ENCODE measurements at regions not wholly inside any gene's neighbourhood (a gene's known extent, or its start where the extent isn't known, plus 50 kb on each side); places are given as distances from the start of the nearest gene placed in this dataset.

DNA sequence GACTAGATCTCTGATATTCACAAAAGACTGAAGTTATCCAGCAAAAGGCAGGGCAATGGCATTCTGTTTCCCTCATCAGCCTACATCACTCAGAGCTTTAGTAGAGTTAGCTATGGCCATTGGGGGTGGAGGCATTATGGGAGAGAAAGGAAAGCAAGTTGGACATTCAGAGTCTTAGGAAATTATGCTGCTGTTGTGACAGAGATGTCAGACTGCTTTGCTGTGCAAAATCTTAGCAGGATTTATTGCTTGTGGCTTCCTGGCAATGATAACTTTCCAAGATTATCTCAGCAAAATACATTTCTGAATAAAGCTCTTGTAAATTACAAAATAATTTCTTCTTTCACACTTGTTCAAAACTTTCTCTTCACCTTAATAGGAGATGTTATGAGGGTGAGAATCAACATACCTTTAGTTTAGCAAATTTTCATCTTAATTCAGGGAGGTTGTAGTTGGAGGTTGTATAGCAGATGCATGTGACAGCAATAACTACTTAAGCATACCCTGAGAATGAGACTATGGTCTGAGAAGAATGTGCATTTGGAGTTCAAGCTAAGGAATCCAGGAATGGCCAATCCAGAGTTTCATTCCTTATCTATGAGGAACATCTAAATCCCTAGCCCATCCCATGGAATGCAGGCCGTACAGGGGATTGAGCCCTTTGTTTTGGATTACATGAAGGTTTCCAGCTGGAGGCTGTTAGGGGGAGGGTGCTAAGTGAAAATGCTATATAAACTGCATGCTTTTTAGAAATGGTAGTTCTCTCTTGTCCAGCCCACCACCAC is 179.8 kb downstream of the HAO1 start:
- Histone ChIP-seq H3K27me3 (ENCODE audit: control insufficient read depth in 1 of 2, insufficient read depth in 2 of 2, low read length in 2 of 2) (no peaks in the 10 kb centered on the region), H3K36me3 (ENCODE audit: insufficient read depth, low read length) (no peaks in the 10 kb centered on the region), H3K4me3 (ENCODE audit: low read depth in 1 of 2, low read length in 2 of 2) (no peak overlapping the region), H3K27ac (ENCODE audit: low read depth, low read length) (no peak overlapping the region), H3K4me1 (ENCODE audit: insufficient read depth, low read length) (no peaks in the 10 kb centered on the region), H3K9ac (ENCODE audit: low read length) (no peak overlapping the region), H3K9me3 (ENCODE audit: low read length) (no peaks in the 10 kb centered on the region)

GRCh38 chr20:7765221-7765620 is 175.0 kb downstream of the HAO1 start:
- H3K36me3 ChIP-seq (ENCODE audit: insufficient read depth, low read length), result no peaks in the 10 kb centered on the region
- H3K9ac ChIP-seq (ENCODE audit: low read length), result no peak overlapping the region
- no peak overlapping the region for H3K27ac ChIP-seq (ENCODE audit: low read depth, low read length)
- H3K9me3 ChIP-seq (ENCODE audit: low read length), result no peaks in the 10 kb centered on the region
- no peaks in the 10 kb centered on the region for H3K27me3 ChIP-seq (ENCODE audit: control insufficient read depth in 1 of 2, insufficient read depth in 2 of 2, low read length in 2 of 2)
- no peak overlapping the region for H3K4me3 ChIP-seq (ENCODE audit: low read depth in 1 of 2, low read length in 2 of 2)
- no peaks in the 10 kb centered on the region for H3K4me1 ChIP-seq (ENCODE audit: insufficient read depth, low read length)

- Histone ChIP-seq H3K9me3 (ENCODE audit: low read length) (no peaks in the 10 kb centered on the region), H3K4me1 (ENCODE audit: insufficient read depth, low read length) (peaks cover 2% of the 10 kb centered on the region), H3K27ac (ENCODE audit: low read depth, low read length) (no peak overlapping the region), H3K36me3 (ENCODE audit: insufficient read depth, low read length) (no peaks in the 10 kb centered on the region), H3K4me3 (ENCODE audit: low read depth in 1 of 2, low read length in 2 of 2) (no peak overlapping the region), H3K9ac (ENCODE audit: low read length) (no peak overlapping the region), H3K27me3 (ENCODE audit: control insufficient read depth in 1 of 2, insufficient read depth in 2 of 2, low read length in 2 of 2) (no peaks in the 10 kb centered on the region)
These were observed 170.2 kb downstream of the HAO1 start for GRCh38 chr20:7770046-7770445.

GRCh38 chr20:7770578-7770977 is 169.7 kb downstream of the HAO1 start:
- Histone ChIP-seq H3K9me3 (ENCODE audit: low read length) (no peaks in the 10 kb centered on the region), H3K4me3 (ENCODE audit: low read depth in 1 of 2, low read length in 2 of 2) (no peak overlapping the region), H3K4me1 (ENCODE audit: insufficient read depth, low read length) (peaks cover 5% of the 10 kb centered on the region), H3K27ac (ENCODE audit: low read depth, low read length) (no peak overlapping the region), H3K27me3 (ENCODE audit: control insufficient read depth in 1 of 2, insufficient read depth in 2 of 2, low read length in 2 of 2) (no peaks in the 10 kb centered on the region), H3K9ac (ENCODE audit: low read length) (no peak overlapping the region), H3K36me3 (ENCODE audit: insufficient read depth, low read length) (no peaks in the 10 kb centered on the region)

GRCh38 chr20:7772371-7772770 is 167.9 kb downstream of the HAO1 start:
- H3K4me1 ChIP-seq (ENCODE audit: insufficient read depth, low read length), result peaks cover 5% of the 10 kb centered on the region
- no peak overlapping the region for H3K27ac ChIP-seq (ENCODE audit: low read depth, low read length)
- no peaks in the 10 kb centered on the region for H3K36me3 ChIP-seq (ENCODE audit: insufficient read depth, low read length)
- H3K27me3 ChIP-seq (ENCODE audit: control insufficient read depth in 1 of 2, insufficient read depth in 2 of 2, low read length in 2 of 2), result no peaks in the 10 kb centered on the region
- no peak overlapping the region for H3K4me3 ChIP-seq (ENCODE audit: low read depth in 1 of 2, low read length in 2 of 2)
- no peak overlapping the region for H3K9ac ChIP-seq (ENCODE audit: low read length)
- H3K9me3 ChIP-seq (ENCODE audit: low read length), result no peaks in the 10 kb centered on the region

- Histone ChIP-seq H3K9ac (ENCODE audit: low read length) (no peak overlapping the region), H3K4me3 (ENCODE audit: low read depth in 1 of 2, low read length in 2 of 2) (no peak overlapping the region), H3K27ac (ENCODE audit: low read depth, low read length) (no peak overlapping the region), H3K36me3 (ENCODE audit: insufficient read depth, low read length) (no peaks in the 10 kb centered on the region), H3K27me3 (ENCODE audit: control insufficient read depth in 1 of 2, insufficient read depth in 2 of 2, low read length in 2 of 2) (no peaks in the 10 kb centered on the region), H3K4me1 (ENCODE audit: insufficient read depth, low read length) (peaks cover 5% of the 10 kb centered on the region), H3K9me3 (ENCODE audit: low read length) (no peaks in the 10 kb centered on the region)
These were observed 166.7 kb downstream of the HAO1 start for GRCh38 chr20:7773511-7773910.

- H3K9ac ChIP-seq (ENCODE audit: low read length), result no peak overlapping the region
- no peak overlapping the region for H3K27ac ChIP-seq (ENCODE audit: low read depth, low read length)
- H3K36me3 ChIP-seq (ENCODE audit: insufficient read depth, low read length), result no peaks in the 10 kb centered on the region
These were observed 165.2 kb downstream of the HAO1 start for GRCh38 chr20:7775072-7775471.

GRCh38 chr20:7776148-7776547 is 164.1 kb downstream of the HAO1 start:
- Histone ChIP-seq H3K36me3 (ENCODE audit: insufficient read depth, low read length) (no peaks in the 10 kb centered on the region), H3K9ac (ENCODE audit: low read length) (no peak overlapping the region), H3K27me3 (ENCODE audit: control insufficient read depth in 1 of 2, insufficient read depth in 2 of 2, low read length in 2 of 2) (no peaks in the 10 kb centered on the region), H3K4me1 (ENCODE audit: insufficient read depth, low read length) (peaks cover 5% of the 10 kb centered on the region), H3K27ac (ENCODE audit: low read depth, low read length) (no peak overlapping the region), H3K9me3 (ENCODE audit: low read length) (no peaks in the 10 kb centered on the region), H3K4me3 (ENCODE audit: low read depth in 1 of 2, low read length in 2 of 2) (no peak overlapping the region)

More at GRCh38 chr20:7775072-7775471, 165.2 kb downstream of the HAO1 start:
- H3K4me3 ChIP-seq (ENCODE audit: low read depth in 1 of 2, low read length in 2 of 2), result no peak overlapping the region
- no peaks in the 10 kb centered on the region for H3K9me3 ChIP-seq (ENCODE audit: low read length)
- H3K4me1 ChIP-seq (ENCODE audit: insufficient read depth, low read length), result peaks cover 5% of the 10 kb centered on the region
- no peaks in the 10 kb centered on the region for H3K27me3 ChIP-seq (ENCODE audit: control insufficient read depth in 1 of 2, insufficient read depth in 2 of 2, low read length in 2 of 2)

GRCh38 chr20:7790189-7790588 is 150.1 kb downstream of the HAO1 start:
- no peaks in the 10 kb centered on the region for H3K36me3 ChIP-seq (ENCODE audit: insufficient read depth, low read length)
- no peak overlapping the region for H3K9ac ChIP-seq (ENCODE audit: low read length)
- H3K27ac ChIP-seq (ENCODE audit: low read depth, low read length), result no peak overlapping the region
- H3K27me3 ChIP-seq (ENCODE audit: control insufficient read depth in 1 of 2, insufficient read depth in 2 of 2, low read length in 2 of 2), result no peaks in the 10 kb centered on the region
- no peak overlapping the region for H3K4me3 ChIP-seq (ENCODE audit: low read depth in 1 of 2, low read length in 2 of 2)
- H3K4me1 ChIP-seq (ENCODE audit: insufficient read depth, low read length), result no peaks in the 10 kb centered on the region
- H3K9me3 ChIP-seq (ENCODE audit: low read length), result no peaks in the 10 kb centered on the region

GRCh38 chr20:7792150-7792869 is 147.9 kb downstream of the HAO1 start:
- Histone ChIP-seq H3K9ac (ENCODE audit: low read length) (no peak overlapping the region), H3K4me3 (ENCODE audit: low read depth in 1 of 2, low read length in 2 of 2) (no peak overlapping the region), H3K9me3 (ENCODE audit: low read length) (no peaks in the 10 kb centered on the region)

GRCh38 chr20:7798176-7798575 is 142.1 kb downstream of the HAO1 start:
- H3K27me3 ChIP-seq (ENCODE audit: control insufficient read depth in 1 of 2, insufficient read depth in 2 of 2, low read length in 2 of 2), result no peaks in the 10 kb centered on the region

More at GRCh38 chr20:7792150-7792869, 147.9 kb downstream of the HAO1 start:
- Histone ChIP-seq H3K27me3 (ENCODE audit: control insufficient read depth in 1 of 2, insufficient read depth in 2 of 2, low read length in 2 of 2) (no peaks in the 10 kb centered on the region), H3K4me1 (ENCODE audit: insufficient read depth, low read length) (no peaks in the 10 kb centered on the region), H3K36me3 (ENCODE audit: insufficient read depth, low read length) (no peaks in the 10 kb centered on the region), H3K27ac (ENCODE audit: low read depth, low read length) (no peak overlapping the region)

More at GRCh38 chr20:7798176-7798575, 142.1 kb downstream of the HAO1 start:
- Histone ChIP-seq H3K27ac (ENCODE audit: low read depth, low read length) (no peak overlapping the region), H3K9ac (ENCODE audit: low read length) (no peak overlapping the region), H3K4me1 (ENCODE audit: insufficient read depth, low read length) (no peaks in the 10 kb centered on the region), H3K36me3 (ENCODE audit: insufficient read depth, low read length) (no peaks in the 10 kb centered on the region), H3K9me3 (ENCODE audit: low read length) (no peaks in the 10 kb centered on the region), H3K4me3 (ENCODE audit: low read depth in 1 of 2, low read length in 2 of 2) (no peak overlapping the region)

Measured in muscle layer of colon (tissue), 2 donors.